ENCODE measurements at regions not wholly inside any gene's neighbourhood (a gene's known extent, or its start where the extent isn't known, plus 50 kb on each side); places are given as distances from the start of the nearest gene placed in this dataset.

DNA sequence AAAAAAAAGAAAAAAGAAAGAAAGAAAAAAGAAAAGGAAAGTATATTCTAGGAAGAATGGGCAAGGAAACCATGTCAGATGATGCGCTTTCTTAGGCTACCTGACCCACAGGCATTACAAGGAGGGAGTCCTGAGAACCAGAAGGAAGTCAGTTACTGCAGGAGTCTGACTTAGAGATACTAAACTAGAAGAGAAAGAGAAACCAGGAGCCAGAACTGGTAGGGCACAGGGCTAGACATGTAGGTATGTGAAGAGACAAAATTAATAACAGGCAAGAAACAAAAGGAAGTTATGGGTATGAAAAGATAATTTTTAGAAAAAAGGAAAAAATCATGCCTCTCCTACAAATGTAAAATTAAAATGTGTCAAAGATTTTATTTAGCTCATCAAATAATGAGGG lies 63.3 kb upstream of the LRRN1 start (continued):
- TF ChIP-seq, protein P1, sequence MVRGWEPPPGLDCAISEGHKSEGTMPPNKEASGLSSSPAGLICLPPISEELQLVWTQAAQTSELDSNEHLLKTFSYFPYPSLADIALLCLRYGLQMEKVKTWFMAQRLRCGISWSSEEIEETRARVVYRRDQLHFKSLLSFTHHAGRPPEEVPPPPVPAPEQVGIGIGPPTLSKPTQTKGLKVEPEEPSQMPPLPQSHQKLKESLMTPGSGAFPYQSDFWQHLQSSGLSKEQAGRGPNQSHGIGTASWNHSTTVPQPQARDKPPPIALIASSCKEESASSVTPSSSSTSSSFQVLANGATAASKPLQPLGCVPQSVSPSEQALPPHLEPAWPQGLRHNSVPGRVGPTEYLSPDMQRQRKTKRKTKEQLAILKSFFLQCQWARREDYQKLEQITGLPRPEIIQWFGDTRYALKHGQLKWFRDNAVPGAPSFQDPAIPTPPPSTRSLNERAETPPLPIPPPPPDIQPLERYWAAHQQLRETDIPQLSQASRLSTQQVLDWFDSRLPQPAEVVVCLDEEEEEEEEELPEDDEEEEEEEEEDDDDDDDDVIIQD (CRISPR knock-in tag; IDR thresholded peaks at IDR 0.05) = no peak

DNA sequence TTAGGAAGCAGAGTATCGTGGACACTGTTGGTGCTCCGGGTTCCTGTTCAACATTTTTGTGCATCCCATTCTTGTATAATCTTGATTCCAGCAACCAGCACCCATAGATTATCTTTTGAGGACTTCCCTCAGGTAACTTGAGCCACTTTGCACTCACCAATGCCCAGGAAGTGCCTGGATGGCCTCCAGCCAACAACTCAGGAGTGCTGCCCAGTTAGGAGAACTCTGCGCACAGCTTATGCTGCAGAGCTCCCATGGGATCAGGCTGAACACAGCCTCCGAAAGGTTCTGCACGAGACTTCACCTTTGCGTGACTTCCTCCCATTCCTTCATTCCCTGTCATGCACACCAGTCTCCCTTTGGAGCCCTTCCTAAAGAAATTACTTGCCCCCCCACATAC lies 64.3 kb upstream of the LRRN1 start:
- H2AFZ ChIP-seq (ENCODE audit: low read depth, low read length) = no peak overlapping the region
- in situ Hi-C loops (cut with MboI) (no loop called here), intact Hi-C loops (cut with micrococcal nuclease) (no loop called here)
- no peak for ATAC-seq
- no peak overlapping the region for H3K4me2 ChIP-seq (ENCODE audit: insufficient read depth, low read length)
- H3K4me3 ChIP-seq = no peak overlapping the region
- no peaks in the 10 kb centered on the region for H3K36me3 ChIP-seq (ENCODE audit: control insufficient read depth, insufficient read depth, low read length)
- H3K4me1 ChIP-seq (replicated peaks in 1 of 2; ENCODE audit: control insufficient read depth in 2 of 2, insufficient read depth in 2 of 2, low read length in 2 of 2) = no peaks in the 10 kb centered on the region
- H3K9me1 ChIP-seq (ENCODE audit: control insufficient read depth, insufficient read depth, low read length) = no peaks in the 10 kb centered on the region
- no peak for FAIRE-seq
- DNase-seq (ENCODE audit: extremely low read depth in 1 of 4, low spot score in 3 of 4) = no peak
- H3K27ac ChIP-seq (ENCODE audit: extremely low read depth, low read depth, low read length) = no peak overlapping the region
- no peaks in the 10 kb centered on the region for H3K27me3 ChIP-seq (ENCODE audit: control insufficient read depth in 2 of 2, insufficient read depth in 2 of 2, low read length in 2 of 2)
- BruUV-seq (replicated peaks) = no TSS peak
- WGBS (ENCODE audit: insufficient coverage, low coverage, missing lambda C conversion rate) = 0% methylated on average over 6 of the region's 6 CpGs
- H4K20me1 ChIP-seq (replicated peaks; ENCODE audit: control insufficient read depth, insufficient read depth, low read length) = no peaks in the 10 kb centered on the region
- H3K9me3 ChIP-seq (replicated peaks; ENCODE audit: control insufficient read depth, insufficient read depth, low read depth, low read length) = peaks cover 2% of the 10 kb centered on the region; the same call in 1 of the 2 replicates
- TF ChIP-seq ESRRA (IDR thresholded peaks at IDR 0.05; ENCODE audit: borderline replicate concordance, low read depth) = no peak
- TF ChIP-seq, protein P2, sequence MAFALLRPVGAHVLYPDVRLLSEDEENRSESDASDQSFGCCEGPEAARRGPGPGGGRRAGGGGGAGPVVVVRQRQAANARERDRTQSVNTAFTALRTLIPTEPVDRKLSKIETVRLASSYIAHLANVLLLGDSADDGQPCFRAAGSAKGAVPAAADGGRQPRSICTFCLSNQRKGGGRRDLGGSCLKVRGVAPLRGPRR (CRISPR knock-in tag; IDR thresholded peaks at IDR 0.05) = no peak
- H3K79me2 ChIP-seq (ENCODE audit: control insufficient read depth, insufficient read depth, low read length) = no peaks in the 10 kb centered on the region
- ChIA-PET CTCF (ENCODE audit: low intra/inter-chr PET ratio) (no interaction called here), POLR2A (no interaction called here)
- no peak overlapping the region for H3K9ac ChIP-seq (ENCODE audit: insufficient read depth in 1 of 2, low read depth in 2 of 2, low read length in 2 of 2)

Measured in K562 (cell line).